CD4-positive, alpha-beta T cell treated with Interleukin-21 for 1 hour (primary cell): ENCODE measurements at regions not wholly inside any gene's neighbourhood (a gene's known extent, or its start where the extent isn't known, plus 50 kb on each side); places are given as distances from the start of the nearest gene placed in this dataset.

ENCODE experiments used
- DNase-seq: peaks from one replicate; pipeline ENCODE4 v3.0.0-alpha.2; 2020

- DNase-seq = no peak
Observed at GRCh38 chr2:220893411-220893810, 678.7 kb downstream of the EPHA4 start.

- DNase-seq = no peak
Observed at GRCh38 chr2:220894069-220894468, 678.0 kb downstream of the EPHA4 start.

GRCh38 chr2:220899492-220899891 lies 672.6 kb downstream of the EPHA4 start:
- no peak for DNase-seq

- DNase-seq = no peak
Observed at GRCh38 chr2:220904015-220904414, 668.1 kb downstream of the EPHA4 start.

- no peak for DNase-seq
Observed at GRCh38 chr2:220913384-220913783, 658.7 kb downstream of the EPHA4 start.

- DNase-seq = no peak
Observed at GRCh38 chr2:220915092-220915623, 656.9 kb downstream of the EPHA4 start.

GRCh38 chr2:220916931-220917330 lies 655.2 kb downstream of the EPHA4 start:
- DNase-seq = no peak

GRCh38 chr2:220930271-220931076 lies 641.6 kb downstream of the EPHA4 start:
- DNase-seq = no peak

- no peak for DNase-seq
Observed at GRCh38 chr2:220931491-220931890, 640.6 kb downstream of the EPHA4 start.

- no peak for DNase-seq
Observed at GRCh38 chr2:220932041-220932440, 640.1 kb downstream of the EPHA4 start.

- DNase-seq = no peak
Observed at GRCh38 chr2:220935789-220936321, 636.2 kb downstream of the EPHA4 start.

- DNase-seq = no peak
Observed at GRCh38 chr2:220936641-220937197, 635.4 kb downstream of the EPHA4 start.

- DNase-seq = no peak
Observed at GRCh38 chr2:220937245-220937644, 634.9 kb downstream of the EPHA4 start.

GRCh38 chr2:220940646-220941045 lies 631.5 kb downstream of the EPHA4 start:
- no peak for DNase-seq

GRCh38 chr2:220941683-220942082 lies 630.4 kb downstream of the EPHA4 start:
- DNase-seq = no peak

- no peak for DNase-seq
Observed at GRCh38 chr2:220946552-220946951, 625.6 kb downstream of the EPHA4 start.

- DNase-seq = no peak
Observed at GRCh38 chr2:220948579-220948978, 623.5 kb downstream of the EPHA4 start.

- DNase-seq = no peak
Observed at GRCh38 chr2:220949466-220949865, 622.6 kb downstream of the EPHA4 start.

- no peak for DNase-seq
Observed at GRCh38 chr2:220955776-220956175, 616.3 kb downstream of the EPHA4 start.

GRCh38 chr2:220956429-220956828 lies 615.7 kb downstream of the EPHA4 start:
- DNase-seq = no peak

- no peak for DNase-seq
Observed at GRCh38 chr2:220959391-220959802, 612.7 kb downstream of the EPHA4 start.

- no peak for DNase-seq
Observed at GRCh38 chr2:220961143-220961860, 610.8 kb downstream of the EPHA4 start.

GRCh38 chr2:220962556-220962955 lies 609.5 kb downstream of the EPHA4 start:
- DNase-seq = no peak
